GM18870 (cell line): ENCODE measurements at regions not wholly inside any gene's neighbourhood (a gene's known extent, or its start where the extent isn't known, plus 50 kb on each side); places are given as distances from the start of the nearest gene placed in this dataset.

ENCODE experiments used
- ATAC-seq: cut with Tn5 transposase; IDR thresholded peaks from one replicate; pipeline ENCODE4 v1.9.1; 2021; ENCODE audit warnings: moderate library complexity; ENCODE audit not compliant: unreplicated experiment

DNA sequence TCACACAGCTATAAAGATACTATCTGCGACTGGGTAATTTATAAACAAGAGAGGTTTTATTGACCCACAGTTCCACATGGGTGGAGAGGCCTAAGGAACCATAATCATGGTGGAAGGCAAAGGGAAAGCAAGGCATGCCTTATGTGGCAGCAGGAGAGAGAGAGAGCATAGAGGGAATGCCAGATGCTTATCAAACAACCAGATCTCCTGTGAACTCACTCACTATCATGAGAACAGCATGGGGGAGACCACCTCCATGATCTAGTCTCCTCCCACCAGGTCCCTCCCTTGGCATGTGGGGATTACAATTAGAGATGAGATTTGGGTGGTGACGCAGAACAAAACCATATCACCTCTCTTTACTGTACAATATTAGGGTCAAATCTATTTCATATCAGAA is 1101.6 kb upstream of the RAG2 start:
- no peak for ATAC-seq

DNA sequence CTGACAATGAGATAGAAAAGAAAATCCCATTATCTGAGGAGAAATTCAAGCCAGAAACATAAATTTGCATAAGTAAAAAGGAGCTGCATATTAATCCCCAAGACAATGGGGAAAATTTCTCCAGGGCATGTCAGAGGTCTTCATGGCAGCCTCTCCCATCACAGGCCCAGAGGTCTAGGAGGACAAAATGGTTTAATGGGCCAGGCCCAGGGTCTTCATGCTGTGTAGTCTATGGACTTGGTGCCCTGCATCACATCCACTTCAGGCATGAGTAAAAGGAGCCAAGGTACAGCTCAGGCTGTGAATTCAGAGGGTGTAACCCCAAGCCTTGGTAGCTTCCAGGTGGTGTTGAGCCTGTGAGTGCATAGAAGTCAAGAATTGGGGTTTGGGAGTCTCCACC is 1097.2 kb upstream of the RAG2 start:
- ATAC-seq, result no peak

DNA sequence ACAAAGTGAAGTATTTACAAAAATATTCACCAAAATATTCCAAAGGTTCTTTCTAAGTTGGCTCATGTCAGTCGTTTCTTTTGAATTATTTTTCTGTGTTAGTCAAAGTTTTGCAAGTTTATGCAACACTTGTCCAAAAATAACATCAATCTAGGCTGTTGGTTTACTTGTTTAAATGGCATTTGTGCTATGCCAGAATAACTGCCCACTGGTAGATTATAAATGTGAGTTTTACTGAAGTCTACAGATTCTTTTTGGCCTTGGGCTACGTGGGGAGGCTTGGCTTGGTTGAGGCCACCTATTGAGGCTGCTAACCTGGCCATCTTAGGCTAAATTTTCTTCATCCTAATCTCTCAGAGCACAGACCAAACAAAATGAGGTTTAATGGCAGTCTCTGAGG is 1091.9 kb upstream of the RAG2 start:
- no peak for ATAC-seq

DNA sequence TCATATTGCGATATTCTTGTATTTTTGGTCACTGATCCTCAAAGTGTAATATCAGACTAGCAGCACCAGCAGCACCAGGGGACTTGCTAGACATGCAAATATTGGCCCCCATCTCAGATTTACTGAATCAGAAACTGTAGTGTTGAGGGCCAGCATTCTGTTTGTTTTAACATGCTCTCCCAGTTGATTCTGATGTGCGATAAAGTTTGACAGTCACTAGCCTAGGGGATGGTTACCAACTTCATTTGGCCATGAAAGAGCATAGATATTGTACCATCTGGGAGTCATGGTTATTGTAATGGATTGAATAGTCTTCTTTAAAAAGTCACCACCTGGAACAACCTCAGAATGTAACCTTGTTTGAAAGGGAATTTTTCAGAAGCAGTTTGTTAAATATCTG is 1090.4 kb upstream of the RAG2 start:
- ATAC-seq, result no peak

DNA sequence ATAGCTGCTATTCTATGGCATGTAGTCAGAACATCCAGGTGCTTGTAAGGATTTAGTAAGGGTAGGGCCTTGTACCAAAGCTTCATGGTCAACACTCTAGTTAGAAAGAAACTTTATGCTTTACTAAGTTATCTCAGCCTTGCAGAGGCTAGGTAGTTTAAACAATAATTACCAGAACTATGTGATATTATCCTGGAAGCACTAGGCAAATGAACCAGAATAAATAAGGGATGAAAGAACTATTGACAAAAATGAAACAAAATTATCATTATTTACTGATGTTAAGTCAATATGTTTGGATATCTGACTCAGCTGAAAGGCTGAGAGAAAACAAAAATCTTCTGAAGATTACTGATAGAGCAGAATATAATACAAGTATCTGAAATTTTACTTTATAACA is 1089.1 kb upstream of the RAG2 start:
- no peak for ATAC-seq

DNA sequence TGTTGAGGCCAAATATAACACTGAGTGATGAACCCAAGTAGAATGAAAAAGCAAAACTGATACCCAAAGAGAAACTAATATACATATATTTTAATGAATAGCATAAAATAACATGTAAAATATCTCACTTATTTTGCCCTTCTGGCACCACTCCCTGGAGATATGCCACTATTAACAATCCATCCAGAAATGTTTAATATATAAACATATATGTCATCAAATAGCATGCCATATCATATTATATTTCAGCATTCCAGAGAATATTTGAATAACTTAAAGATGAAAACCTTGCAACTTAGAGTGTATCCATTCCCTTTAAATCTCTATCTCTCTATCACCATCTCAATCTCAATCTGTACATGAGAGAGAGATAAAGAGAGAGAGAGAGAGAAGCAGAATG is 1073.3 kb upstream of the RAG2 start:
- ATAC-seq, result no peak

DNA sequence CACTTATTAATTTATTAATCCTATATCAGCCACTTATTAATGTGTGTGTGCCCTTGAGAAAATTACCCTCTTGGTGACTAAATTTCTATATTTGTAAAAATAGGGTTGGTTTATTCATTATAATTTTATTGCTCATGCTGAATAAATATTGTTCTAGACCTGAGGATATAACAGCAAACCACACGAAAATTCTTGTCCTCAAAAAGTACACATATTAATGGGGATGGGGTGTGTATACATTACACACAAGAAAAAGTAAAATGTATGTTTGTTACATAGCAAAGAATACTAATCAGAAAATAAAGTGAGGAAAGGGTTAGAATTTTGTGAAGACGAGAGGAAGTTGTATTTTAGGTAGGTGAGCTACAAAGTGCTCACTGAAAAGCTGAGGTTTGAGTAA is 1068.9 kb upstream of the RAG2 start:
- no peak for ATAC-seq

DNA sequence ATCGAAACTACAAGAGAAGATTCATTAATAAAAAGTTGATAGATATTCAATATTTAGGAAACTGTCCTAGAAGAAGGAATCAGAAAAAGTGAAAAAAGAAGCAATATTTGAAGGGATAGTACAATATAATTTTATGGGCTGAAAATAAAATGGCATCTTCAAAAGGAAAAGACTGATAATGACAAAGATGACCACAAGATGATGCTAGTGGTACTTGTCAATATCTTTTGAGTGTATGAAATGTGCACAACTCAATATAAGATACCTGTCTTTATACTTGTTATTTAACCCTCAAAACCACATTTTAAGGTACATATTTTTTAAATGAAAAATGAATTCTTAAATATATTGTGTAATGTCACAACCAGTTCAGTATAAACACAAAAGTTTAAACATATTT is 1059.6 kb upstream of the RAG2 start:
- ATAC-seq, result no peak

DNA sequence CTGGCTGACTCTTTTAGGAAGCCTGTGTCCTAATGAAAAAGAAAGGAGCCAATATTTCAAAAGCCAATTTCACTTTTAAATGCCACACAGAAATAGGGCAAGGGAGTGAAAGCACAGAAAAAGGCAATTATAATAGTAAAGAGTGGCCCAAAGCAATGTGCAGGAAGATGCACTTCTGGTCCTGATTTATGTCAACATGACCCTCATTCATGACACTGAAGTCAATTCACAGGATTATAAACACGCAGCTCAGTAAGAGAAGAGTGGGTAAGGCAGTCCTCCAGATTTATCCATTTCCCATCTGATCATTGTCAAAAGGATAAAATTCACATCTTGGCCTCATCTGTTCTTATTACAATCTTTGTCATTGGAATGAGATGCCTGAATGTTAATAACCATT is 1049.7 kb upstream of the RAG2 start:
- no peak for ATAC-seq

DNA sequence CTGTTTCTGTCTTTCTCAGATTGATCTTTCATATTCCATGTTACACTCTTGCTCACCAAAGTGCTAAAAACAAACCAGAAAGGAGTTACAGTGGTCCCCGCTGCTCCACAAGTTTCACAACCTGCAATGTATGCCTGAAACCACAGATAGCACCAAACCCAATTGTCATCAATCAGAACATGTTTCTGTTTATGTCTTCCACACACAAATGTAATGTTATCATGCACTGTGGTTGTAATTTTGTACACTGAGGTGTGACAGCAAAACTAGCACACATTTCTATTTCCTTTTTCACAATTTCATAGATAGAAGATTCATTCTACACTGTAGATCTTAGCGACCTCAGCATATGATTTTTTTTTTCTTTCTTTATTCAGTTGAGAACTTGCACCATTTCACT is 1045.9 kb upstream of the RAG2 start:
- ATAC-seq, result no peak

DNA sequence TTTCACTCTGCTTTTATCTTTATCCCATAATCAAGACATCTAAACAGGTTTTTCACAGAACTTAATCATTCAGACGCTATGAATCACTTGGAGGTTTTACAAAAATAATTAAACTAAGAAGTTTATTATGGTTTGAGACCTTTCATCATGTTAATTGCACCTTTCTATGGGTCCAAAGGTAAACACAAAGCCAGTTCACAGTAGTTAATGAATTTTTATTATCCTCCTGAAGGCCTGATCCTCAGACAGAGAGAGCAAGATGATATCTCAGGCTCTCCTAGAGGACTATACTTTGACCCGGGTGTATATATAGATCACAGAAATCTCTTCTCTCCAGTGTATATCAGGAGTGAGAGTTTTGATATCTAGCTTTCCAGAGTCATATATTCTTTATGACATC is 1044.3 kb upstream of the RAG2 start:
- ATAC-seq, result no peak

DNA sequence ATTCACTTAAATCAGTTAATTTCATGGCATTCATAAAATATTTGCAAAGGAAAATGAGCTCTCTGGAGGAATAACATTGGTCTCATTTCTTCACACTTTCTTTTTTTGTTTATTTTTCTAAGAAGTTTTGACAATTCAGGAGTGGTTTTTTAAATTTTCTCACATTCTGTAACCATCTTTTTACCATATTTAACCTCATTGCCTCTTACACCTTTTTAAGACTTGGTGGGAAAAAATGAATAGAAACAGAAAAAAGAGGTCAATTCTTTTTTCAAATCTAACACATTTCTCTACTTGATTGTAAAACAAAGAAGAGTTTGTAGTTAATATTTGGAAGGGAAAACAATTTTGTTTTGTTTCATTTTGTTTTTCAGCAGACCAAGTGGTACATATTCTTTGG is 1034.7 kb upstream of the RAG2 start:
- no peak for ATAC-seq

DNA sequence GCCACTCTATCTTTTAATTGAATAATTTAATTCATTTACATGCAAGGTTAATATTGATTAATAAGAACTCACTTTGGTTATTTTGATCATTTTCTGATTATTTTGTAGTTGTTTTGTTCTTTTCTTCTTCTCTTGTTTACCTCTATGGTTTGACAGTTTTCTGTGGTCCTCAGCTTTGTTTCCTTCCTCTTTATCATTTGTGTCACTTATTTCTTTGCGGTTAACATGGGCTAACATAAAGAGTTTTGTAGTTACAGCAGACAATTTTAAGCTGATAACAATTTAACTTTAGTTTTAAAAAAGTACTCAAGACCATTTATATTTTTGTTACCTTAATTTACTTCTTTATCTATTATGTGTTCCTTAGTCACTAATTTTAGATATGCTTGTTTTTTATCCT is 1032.8 kb upstream of the RAG2 start:
- no peak for ATAC-seq

DNA sequence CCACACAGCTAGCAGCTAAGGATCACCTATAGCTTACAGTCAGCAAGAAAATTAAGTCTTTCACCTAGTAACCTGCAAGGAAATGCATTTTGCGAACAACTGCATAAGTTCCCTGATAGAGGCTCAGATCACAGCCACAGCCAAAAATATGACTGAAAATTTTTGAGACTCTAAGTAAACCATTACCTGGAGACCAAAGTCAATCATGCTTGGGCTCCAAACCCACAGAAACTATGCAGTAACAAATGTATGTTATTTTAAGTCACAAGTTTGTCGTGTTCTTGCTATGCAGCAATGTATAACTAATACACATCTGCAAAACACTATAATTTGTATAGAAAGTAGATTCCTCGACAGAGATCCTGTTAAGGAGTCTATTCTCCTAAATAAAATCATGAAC is 1025.7 kb upstream of the RAG2 start:
- ATAC-seq, result no peak

DNA sequence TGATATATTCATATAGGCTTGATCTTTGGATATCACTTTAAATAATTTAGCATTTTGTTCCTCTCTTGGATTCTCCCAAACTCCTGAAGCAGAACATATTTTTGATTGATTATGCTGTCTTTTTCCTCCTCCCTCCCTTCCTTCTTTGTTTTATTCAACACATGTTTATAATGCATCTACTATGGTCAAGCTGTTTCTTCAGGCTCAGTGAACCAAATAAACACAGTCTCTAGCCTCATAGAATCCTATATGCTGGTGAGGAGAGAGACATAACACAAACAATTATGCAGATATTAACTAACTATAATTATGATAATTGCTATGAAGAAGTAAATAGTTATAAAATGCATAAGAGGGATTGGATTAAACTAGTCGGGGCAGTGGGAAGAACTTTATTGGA is 1023.6 kb upstream of the RAG2 start:
- no peak for ATAC-seq

DNA sequence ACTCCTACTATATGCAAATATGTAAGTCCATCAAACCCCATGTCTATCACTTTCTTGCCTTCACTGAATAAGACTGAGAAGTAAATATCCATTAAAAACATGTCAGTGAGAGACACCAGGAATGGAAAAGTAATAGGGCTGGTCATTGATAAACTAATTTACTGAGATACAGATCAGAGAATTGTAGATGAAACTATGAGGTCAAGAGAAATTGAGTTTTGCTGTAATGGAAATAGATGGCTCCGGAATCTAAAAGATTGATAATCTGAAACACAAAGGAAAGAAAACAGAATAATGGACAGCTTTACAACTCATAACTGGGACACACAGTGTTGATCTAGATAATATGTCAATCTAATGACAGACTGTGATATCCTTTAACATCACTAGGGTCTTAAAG is 1018.3 kb upstream of the RAG2 start:
- no peak for ATAC-seq

DNA sequence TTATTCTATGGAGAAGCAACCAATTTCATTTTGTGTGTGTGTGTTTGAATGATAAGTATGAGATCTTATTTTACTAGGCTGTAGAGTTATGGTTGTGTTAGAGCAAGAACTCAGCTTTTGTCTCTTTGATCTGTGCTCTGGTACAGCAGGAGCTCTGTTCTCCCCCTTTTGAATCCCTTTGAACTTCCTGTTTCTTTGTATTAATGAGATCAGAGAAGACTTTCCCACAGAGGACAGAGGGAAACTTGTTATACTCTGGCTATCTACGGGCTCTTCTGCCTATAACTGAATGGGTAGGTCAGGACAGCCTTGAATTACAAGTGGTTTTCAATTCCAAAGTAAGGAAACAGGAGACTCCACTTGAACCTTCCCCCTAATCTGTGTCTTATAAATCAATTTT is 1015.0 kb upstream of the RAG2 start:
- no peak for ATAC-seq

DNA sequence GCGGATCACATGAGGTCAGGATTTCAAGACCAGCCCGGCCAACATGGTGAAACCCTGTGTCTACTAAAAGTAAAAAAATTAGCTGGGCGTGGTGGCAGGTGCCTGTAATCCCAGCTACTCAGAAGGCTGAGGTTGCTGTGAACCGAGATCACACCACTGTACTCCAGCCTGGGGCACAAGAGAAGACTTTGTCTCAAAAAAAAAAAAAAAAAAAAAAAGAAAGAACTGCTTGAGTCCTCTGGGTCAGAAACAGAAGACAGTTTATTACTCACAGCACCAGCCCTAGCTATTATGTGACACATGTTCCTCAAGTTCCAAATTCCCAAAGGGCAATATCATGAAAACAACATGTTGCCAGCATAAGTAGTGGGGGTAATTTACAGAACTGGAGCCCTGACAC is 1014.1 kb upstream of the RAG2 start:
- no peak for ATAC-seq

DNA sequence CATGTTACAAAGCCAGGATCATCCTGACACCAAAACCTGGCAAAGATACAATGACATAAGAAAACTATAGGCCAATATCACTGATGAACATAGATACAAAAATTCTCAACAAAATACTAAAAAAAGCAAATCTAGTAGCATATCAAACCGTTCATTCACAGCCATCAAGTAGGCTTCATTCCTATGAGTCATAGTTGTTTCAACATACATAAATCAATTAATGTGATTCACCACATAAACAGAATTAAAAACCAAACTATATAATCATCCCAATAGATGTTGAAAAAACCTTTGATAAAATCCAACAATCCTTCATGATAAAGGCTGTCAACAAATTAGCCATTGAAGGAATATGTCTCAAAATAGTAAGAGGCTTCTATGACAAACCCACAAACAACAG is 1007.2 kb upstream of the RAG2 start:
- no peak for ATAC-seq

DNA sequence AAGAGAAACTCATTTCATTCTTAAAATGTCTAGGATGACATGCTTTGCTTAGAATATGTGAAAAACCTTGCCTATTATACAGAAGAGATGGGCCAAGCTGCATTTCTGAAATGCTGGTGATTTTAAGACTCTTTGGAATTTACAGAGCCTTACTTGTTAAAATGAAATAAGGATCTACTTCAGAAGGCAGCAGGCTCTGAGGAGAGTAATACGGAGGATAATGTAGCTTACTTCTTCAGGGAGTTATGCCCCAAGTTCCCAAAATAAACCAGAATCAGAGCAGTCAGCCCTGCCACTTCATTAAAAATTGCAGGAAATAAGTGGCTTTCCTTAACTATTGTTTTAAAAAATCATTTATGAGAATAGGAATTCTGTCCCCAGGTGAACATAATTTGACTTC is 1000.3 kb upstream of the RAG2 start:
- ATAC-seq, result no peak

DNA sequence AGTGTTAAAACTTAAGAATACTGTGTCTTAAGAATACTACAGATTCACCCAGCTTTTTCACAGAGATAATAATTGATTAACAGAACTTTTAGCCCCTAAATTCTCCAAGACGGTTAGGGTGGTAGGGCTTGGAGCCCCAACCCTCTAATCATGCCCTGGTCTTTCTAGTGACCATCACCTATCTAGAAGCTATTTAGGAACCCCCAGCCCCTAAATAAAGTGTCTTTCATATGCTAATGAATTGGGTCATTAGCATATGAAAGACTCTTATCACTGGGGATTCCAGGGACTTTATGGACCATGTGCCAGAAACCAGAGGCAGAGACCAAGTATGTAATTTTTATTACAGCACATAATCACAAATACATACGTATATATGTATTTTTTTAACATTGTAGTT is 999.7 kb upstream of the RAG2 start:
- ATAC-seq, result no peak

DNA sequence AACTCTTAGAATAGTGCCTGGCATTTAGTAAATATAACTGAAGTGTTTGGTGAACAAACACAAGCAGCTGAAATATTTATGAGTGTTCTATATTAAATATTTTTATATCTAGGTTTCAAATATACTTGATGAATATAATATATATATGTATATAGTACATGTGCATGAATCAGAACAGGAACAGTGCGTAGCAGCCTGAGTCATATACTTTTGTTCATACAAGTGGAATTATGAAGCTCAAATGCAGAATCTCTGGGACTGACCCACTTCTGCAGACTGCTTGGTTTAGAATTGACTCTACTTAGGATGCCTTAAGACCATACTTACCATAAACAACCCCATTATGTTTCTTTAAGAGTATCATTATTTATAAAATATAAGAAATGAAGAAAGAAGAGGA is 997.8 kb upstream of the RAG2 start:
- ATAC-seq, result no peak

DNA sequence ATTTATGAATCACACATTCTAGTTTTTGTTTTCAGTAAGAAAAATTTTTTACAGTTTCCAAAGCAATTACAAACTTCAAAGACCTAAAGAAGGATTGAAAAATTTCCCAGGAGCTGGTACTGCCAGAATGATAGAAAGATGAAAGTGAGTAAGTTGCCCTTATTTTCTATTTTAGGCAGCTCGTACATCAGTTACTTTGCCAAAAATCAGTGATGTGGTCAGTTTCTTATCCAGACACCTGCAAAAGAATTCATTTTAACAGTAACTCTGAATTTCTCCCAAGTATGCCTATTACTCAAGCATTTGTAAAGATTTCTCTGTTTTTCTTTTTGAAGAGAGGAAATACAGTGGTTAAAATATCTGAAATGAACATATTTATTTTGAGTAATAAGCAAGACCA is 976.3 kb upstream of the RAG2 start:
- no peak for ATAC-seq

DNA sequence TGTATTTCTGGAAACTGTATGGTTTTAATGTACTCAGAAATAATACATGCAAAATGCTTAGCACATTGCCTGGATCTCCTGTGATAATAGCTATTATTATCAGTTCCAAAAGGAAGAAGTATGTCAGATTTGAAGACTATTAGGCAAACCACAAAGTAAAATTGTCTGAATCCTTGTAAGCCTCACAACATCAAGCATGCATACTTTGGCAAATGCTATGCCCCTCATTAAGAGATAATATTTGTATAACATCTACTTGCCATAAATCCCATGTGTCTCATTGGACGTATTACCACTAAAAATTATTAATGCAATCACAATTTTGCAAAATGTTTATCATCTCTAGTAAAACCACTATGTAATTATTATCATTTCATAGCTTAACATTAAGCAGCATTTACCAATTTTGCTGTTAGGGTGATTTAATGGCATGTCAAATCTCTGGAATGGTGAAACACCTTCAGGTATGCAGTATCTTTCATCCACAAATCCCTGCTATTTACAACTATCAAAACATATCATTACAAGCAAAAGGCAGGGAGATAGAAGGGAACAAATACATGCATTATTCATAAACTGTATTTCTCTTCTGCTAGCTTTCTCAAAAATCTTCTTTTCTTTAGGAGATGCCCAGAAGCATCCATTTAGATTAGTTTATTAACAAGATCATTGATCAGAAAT is 974.6 kb upstream of the RAG2 start:
- ATAC-seq, result no peak
